Stomach (tissue), 4 donors: ENCODE measurements at regions not wholly inside any gene's neighbourhood (a gene's known extent, or its start where the extent isn't known, plus 50 kb on each side); places are given as distances from the start of the nearest gene placed in this dataset.

Experiments used
- EP300 ChIP-seq: sonication (generic); formaldehyde crosslinking; IDR thresholded peaks from one replicate; pipeline ENCODE4 v1.6.1; 2017; ENCODE audit warnings: antibody characterized with exemption
- POLR2A ChIP-seq, 4 donors: fragments of 450-650 bp; IDR thresholded peaks; one replicate each; pipeline ENCODE4 v1.6.1; 2016; ENCODE audit warnings: antibody characterized with exemption in 4 of 4, control low read depth in 2 of 4, mild to moderate bottlenecking in 1 of 4, moderate library complexity in 1 of 4
- POLR2AphosphoS5 ChIP-seq, 3 donors: sonication (generic); formaldehyde crosslinking; IDR thresholded peaks; one replicate each; pipeline ENCODE4 v1.6.1; 2016; ENCODE audit warnings: antibody characterized with exemption in 3 of 3
- TF ChIP-seq, protein P1 (sequence below), 7 experiments: fragments of 450-650 bp in 4 of 7; fragments of 200-600 bp in 3 of 7; sonication (generic) in 3 of 7; IDR thresholded peaks; one replicate each; pipeline ENCODE4 v1.5.1; 2016 to 2019; ENCODE audit warnings: antibody characterized with exemption in 7 of 7, control low read depth in 2 of 7, mild to moderate bottlenecking in 1 of 7

DNA sequence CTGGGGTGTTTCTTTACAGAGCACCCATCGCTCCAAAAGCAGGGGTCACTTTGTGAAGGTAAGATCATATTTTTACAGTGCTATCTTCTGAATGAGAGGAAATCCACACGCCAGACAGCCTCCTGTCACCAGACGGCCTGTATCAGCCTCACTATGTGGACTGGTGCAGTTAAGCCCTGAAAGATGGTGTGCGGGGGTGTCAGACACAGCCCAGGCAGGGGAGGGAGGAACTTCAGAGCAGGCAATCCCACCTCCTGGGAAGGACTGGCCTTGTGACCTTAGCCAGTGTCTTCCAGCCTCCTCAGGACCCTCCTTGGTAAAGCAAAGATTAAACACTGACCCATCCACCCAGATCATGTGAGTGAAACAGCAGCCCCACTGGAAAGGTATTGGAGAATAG lies 249.4 kb upstream of the CTAGE1 start:
- TF ChIP-seq, protein P1, sequence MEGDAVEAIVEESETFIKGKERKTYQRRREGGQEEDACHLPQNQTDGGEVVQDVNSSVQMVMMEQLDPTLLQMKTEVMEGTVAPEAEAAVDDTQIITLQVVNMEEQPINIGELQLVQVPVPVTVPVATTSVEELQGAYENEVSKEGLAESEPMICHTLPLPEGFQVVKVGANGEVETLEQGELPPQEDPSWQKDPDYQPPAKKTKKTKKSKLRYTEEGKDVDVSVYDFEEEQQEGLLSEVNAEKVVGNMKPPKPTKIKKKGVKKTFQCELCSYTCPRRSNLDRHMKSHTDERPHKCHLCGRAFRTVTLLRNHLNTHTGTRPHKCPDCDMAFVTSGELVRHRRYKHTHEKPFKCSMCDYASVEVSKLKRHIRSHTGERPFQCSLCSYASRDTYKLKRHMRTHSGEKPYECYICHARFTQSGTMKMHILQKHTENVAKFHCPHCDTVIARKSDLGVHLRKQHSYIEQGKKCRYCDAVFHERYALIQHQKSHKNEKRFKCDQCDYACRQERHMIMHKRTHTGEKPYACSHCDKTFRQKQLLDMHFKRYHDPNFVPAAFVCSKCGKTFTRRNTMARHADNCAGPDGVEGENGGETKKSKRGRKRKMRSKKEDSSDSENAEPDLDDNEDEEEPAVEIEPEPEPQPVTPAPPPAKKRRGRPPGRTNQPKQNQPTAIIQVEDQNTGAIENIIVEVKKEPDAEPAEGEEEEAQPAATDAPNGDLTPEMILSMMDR (IDR thresholded peaks at IDR 0.05), result no peak
- TF ChIP-seq EP300 (no peak), POLR2A (IDR thresholded peaks at IDR 0.05) (no peak), POLR2AphosphoS5 (IDR thresholded peaks at IDR 0.05) (no peak)
